ENCODE measurements at regions not wholly inside any gene's neighbourhood (a gene's known extent, or its start where the extent isn't known, plus 50 kb on each side); places are given as distances from the start of the nearest gene placed in this dataset.
"Not testable (repeated sequence)": the region's sequence is repeated elsewhere in the genome, so short reads cannot be mapped to it uniquely, and the experiment has no call there.

- no peaks in the 10 kb centered on the region for H3K27me3 ChIP-seq
- no peak overlapping the region for H3K4me3 ChIP-seq
- no peak for DNase-seq
- no peaks in the 10 kb centered on the region for H3K4me1 ChIP-seq
- no peaks in the 10 kb centered on the region for H3K36me3 ChIP-seq
- H3K9me3 ChIP-seq: no peaks in the 10 kb centered on the region
- H3K27ac ChIP-seq: no peak overlapping the region
- TF ChIP-seq POLR2A (IDR thresholded peaks at IDR 0.05) (no peak), CTCF (IDR thresholded peaks at IDR 0.05) (no peak)
Observed at GRCh38 chr3:197419696-197420095, 121.3 kb upstream of the DLG1 start.

- H3K9me3 ChIP-seq: no peaks in the 10 kb centered on the region
- H3K36me3 ChIP-seq: no peaks in the 10 kb centered on the region
- TF ChIP-seq CTCF (IDR thresholded peaks at IDR 0.05) (no peak), POLR2A (IDR thresholded peaks at IDR 0.05) (no peak)
- H3K27me3 ChIP-seq: no peaks in the 10 kb centered on the region
- DNase-seq: no peak
- no peak overlapping the region for H3K27ac ChIP-seq
- H3K4me1 ChIP-seq: no peaks in the 10 kb centered on the region
- H3K4me3 ChIP-seq: no peak overlapping the region
Observed at GRCh38 chr3:197417911-197418618, 119.7 kb upstream of the DLG1 start.

GRCh38 chr3:197417441-197417840, 119.0 kb upstream of the DLG1 start:
- H3K27ac ChIP-seq: no peak overlapping the region
- TF ChIP-seq POLR2A (IDR thresholded peaks at IDR 0.05): no peak
- no peak for TF ChIP-seq CTCF (IDR thresholded peaks at IDR 0.05)
- no peaks in the 10 kb centered on the region for H3K27me3 ChIP-seq
- no peaks in the 10 kb centered on the region for H3K36me3 ChIP-seq
- DNase-seq: no peak
- H3K4me3 ChIP-seq: no peak overlapping the region
- no peaks in the 10 kb centered on the region for H3K4me1 ChIP-seq
- no peaks in the 10 kb centered on the region for H3K9me3 ChIP-seq

- not testable (repeated sequence) for H3K36me3 ChIP-seq, H3K4me3 ChIP-seq, DNase-seq, H3K27ac ChIP-seq, H3K9me3 ChIP-seq, H3K27me3 ChIP-seq, H3K4me1 ChIP-seq
Observed at GRCh38 chr3:197411899-197412298, 113.5 kb upstream of the DLG1 start.

GRCh38 chr3:197410170-197410569, 111.8 kb upstream of the DLG1 start:
- H3K4me1 ChIP-seq, H3K36me3 ChIP-seq, H3K9me3 ChIP-seq, H3K27ac ChIP-seq, DNase-seq, H3K4me3 ChIP-seq, H3K27me3 ChIP-seq: not testable (repeated sequence)

- Histone ChIP-seq H3K27me3 (no peaks in the 10 kb centered on the region), H3K4me3 (no peak overlapping the region), H3K27ac (no peak overlapping the region), H3K4me1 (no peaks in the 10 kb centered on the region), H3K9me3 (no peaks in the 10 kb centered on the region), H3K36me3 (no peaks in the 10 kb centered on the region)
- DNase-seq: peak in 1 of 3 donors; percentile 24
- no peak for TF ChIP-seq CTCF (IDR thresholded peaks at IDR 0.05)
- TF ChIP-seq POLR2A (IDR thresholded peaks at IDR 0.05): no peak
Observed at GRCh38 chr3:197408177-197408957, 110.0 kb upstream of the DLG1 start.
